GM12875 (cell line): ENCODE measurements at regions not wholly inside any gene's neighbourhood (a gene's known extent, or its start where the extent isn't known, plus 50 kb on each side); places are given as distances from the start of the nearest gene placed in this dataset.

ENCODE experiments used
- H3K4me3 ChIP-seq: one replicate; pipeline ENCODE4 v1.5.1; 2011; ENCODE audit warnings: low read depth, low read length, control low read depth
- TF ChIP-seq, protein P1 (sequence below): IDR thresholded peaks from 2 replicates; pipeline ENCODE4 v1.5.1; 2011; ENCODE audit warnings: low read depth, mild to moderate bottlenecking, control low read depth, inconsistent platforms, low read length, moderate library complexity, borderline replicate concordance; ENCODE audit not compliant: insufficient read depth

DNA sequence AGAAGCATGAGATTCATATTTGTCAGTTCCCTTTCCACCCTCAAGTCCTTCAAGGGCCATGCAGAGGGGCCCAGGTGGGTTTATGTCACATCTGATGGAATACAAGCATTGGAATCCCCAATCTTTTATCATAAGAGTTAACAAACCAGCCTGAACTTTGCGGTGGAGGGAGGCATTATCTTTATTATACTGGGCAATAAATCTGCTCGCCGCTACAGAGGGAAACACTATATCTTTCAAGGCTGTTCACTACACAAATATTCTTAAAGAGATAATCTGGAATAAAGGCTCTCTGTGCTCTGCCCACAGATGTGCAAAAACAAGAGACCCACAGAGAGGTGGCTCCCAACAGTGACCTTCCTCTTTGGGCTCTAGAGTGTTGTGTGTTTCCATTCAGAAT lies 153.6 kb upstream of the PLEKHA5 start:
- TF ChIP-seq, protein P1, sequence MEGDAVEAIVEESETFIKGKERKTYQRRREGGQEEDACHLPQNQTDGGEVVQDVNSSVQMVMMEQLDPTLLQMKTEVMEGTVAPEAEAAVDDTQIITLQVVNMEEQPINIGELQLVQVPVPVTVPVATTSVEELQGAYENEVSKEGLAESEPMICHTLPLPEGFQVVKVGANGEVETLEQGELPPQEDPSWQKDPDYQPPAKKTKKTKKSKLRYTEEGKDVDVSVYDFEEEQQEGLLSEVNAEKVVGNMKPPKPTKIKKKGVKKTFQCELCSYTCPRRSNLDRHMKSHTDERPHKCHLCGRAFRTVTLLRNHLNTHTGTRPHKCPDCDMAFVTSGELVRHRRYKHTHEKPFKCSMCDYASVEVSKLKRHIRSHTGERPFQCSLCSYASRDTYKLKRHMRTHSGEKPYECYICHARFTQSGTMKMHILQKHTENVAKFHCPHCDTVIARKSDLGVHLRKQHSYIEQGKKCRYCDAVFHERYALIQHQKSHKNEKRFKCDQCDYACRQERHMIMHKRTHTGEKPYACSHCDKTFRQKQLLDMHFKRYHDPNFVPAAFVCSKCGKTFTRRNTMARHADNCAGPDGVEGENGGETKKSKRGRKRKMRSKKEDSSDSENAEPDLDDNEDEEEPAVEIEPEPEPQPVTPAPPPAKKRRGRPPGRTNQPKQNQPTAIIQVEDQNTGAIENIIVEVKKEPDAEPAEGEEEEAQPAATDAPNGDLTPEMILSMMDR: no peak
- H3K4me3 ChIP-seq: no peak overlapping the region

DNA sequence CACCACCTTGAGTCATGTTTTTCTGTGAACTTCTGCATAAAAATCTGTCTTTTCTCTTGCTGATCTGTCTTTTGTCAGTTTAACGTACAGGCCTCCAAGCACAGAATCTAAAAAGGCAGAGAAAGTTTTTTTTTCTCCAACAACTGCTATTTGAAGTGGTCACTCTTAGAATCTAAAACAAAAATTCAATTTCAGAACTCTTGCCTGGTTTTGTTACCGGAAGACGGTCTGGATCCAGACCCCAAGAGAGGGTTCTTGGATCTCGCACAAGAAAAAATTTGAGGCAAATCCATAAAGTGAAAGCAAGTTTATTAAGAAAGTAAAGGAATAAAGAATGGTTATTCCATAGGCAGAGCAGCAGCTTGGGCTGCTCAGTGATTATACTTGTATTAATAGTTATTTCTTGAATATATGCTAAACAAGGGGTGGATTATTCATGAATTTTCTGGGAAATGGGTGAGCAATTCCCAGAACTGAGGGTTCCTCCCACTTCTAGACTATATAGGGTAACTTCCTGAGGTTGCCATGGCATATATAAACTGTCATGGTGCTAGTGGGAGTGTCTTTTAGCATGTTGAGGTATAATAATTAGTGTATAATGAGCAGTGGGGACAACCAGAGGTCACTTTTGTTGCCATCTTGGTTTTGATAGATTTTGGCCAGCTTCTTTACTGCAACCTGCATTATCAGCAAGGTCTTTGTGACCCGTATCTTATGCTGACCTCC lies 150.0 kb upstream of the PLEKHA5 start:
- TF ChIP-seq, protein P1: no peak
- H3K4me3 ChIP-seq: no peak overlapping the region

DNA sequence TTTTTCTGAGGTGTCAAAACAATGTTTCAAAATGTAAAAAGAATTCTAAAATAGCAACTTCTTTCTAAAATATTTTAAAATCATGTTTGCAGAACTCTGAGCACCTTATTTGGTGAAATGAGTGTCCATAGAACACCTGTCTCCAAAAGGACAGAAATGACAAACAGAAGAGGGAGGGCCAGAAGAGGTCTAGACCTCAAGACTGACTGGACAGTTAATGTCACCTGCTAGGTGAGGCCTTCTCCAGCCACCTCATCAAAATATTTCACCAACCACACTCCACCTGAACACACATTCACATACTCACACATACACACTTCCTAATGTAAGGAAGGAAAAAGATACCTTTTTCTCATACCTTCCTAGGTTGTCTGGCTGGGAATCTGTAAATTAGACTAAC lies 147.8 kb upstream of the PLEKHA5 start:
- H3K4me3 ChIP-seq: no peak overlapping the region
- TF ChIP-seq, protein P1: no peak

DNA sequence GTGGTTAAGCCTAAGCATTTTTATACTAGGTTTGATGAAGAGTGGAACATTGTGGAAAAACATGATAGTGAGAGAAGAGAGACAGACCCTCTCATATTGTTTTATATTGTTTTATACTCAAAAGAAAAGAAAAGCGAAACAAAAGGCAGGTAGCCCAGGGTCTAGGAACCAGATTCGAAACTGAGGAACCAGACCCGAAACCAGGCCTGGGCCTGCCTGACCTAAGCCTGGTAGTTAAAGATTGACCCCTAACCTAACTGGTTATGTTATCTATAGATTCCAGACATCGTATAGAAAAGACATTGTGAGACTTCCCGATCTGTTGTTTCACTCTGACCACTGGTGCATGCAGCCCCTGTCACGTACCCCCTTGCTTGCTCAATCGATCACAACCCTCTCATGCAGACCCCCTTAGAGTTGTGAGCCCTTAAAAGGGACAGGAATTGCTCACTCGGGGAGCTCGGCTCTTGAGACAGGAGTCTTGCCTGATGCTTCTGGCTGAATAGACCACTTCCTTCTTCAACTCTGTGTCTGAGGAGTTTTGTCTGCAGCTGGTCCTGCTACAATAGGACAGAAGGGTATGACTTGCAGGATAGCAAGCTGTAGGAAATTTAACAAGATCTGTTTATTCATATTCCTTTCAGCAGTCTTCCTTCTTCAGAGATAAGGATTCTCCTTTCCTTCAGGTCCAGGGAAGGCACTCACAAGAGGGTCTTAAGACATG lies 147.1 kb upstream of the PLEKHA5 start:
- H3K4me3 ChIP-seq: no peak overlapping the region
- TF ChIP-seq, protein P1: no peak

DNA sequence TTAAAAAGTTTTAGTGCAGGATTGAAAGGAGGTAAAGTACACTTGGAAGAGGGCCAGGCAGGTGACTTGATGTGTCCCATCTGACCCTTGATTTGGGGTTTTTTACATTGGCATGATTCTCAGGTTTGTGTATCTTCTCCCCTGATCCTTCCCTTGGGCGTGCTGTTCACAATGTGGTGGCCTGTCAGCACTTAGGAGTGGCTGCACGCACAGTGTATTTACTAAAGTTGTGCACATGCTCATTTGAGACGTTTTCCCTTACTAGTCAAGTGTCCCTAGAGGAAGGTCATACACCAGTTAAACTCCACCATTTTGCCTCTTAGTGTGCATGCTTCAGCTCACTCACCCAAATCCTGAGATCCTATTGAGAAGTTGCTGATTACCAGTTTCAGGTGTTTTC lies 145.7 kb upstream of the PLEKHA5 start:
- H3K4me3 ChIP-seq: no peak overlapping the region
- TF ChIP-seq, protein P1: no peak

DNA sequence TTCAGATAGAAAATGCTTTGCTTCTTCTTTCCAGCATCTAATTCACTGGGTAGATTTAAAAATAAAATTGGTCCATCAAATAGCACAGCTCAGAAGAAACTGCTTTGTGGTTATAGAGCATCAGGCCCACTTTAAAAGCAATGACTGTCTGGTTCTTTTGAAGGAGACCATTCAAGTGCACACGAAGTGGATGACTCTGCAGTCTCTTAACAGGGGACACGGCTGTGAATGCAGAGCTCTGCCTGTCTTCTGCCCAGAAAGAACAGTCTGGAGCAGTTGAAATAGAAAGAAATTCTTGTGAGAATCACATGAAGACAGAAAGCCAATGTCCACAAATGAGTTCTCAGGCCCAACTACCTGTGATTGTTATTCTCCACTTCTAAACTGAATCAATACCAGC lies 138.7 kb upstream of the PLEKHA5 start:
- TF ChIP-seq, protein P1: no peak
- no peak overlapping the region for H3K4me3 ChIP-seq

DNA sequence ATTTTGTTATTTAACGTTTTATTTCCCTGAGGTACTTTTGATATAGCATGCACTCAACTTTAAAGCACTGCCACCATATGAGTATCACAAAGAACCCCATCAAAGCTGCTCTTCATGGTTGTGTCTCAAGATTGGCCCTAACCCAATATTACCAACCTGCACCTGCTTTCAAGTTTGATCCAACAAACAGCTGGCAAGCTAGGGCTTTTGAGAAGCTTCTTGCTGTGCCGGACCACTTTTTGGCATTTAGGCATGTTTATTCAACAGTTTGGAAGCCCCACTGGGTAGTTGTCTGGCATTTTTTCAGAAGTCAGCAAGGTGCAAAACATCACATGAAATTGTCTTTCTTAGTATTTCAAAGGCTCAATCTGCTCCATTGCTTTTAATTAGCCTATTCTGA lies 137.2 kb upstream of the PLEKHA5 start:
- H3K4me3 ChIP-seq: no peak overlapping the region
- TF ChIP-seq, protein P1: no peak
